HG03575 (cell line): ENCODE measurements at regions not wholly inside any gene's neighbourhood (a gene's known extent, or its start where the extent isn't known, plus 50 kb on each side); places are given as distances from the start of the nearest gene placed in this dataset.

Source experiments
- ATAC-seq: cut with Tn5 transposase; IDR thresholded peaks from one replicate; pipeline ENCODE4 v1.9.1; 2021; ENCODE audit not compliant: unreplicated experiment, insufficient number of reproducible peaks, low FRiP score; ENCODE audit errors: extremely low read depth

GRCh38 chr14:39740454-39740853, 308.2 kb upstream of the FBXO33 start:
- no peak for ATAC-seq

- ATAC-seq, result no peak
Observed at GRCh38 chr14:39739796-39740195, 307.6 kb upstream of the FBXO33 start.

DNA sequence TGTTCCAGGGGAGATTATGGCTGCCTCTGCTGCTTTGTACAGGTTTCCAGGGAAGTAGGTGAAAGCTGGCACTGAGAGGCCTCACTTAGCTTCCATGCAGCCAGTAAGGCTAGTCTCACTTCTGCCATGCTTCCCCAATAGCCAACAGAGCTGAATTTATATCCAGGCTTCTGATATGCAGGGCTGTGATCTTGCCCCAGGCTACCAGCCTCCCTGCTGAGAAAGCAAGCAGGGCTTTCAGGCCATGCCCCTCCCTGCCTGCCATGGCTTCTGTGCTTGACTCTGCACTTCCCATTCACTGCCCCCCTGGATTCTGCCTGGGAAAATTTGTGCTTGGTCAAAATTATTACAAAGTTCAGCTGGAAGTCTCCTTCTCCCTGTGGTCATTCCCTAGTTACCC, 302.1 kb upstream of the FBXO33 start:
- ATAC-seq, result no peak

DNA sequence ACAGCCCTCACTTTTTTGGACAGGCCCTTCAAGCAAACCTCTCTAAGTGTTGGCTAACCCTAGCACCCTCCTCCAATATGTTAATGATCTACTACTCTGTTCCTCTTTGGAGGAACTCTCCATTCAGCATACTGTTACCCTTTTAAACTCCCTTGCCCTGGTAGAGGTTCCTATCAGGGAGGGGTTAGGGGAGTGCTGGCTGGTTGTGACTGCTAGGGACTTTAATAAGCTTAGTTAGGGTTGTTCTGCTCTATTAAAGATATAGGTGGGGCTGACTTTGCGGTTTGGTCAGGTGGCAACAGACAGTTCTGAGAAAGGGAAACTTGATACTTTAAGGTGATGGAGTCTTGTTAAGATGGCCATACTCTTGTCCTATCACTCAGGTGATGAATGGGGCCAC, 301.5 kb upstream of the FBXO33 start:
- ATAC-seq, result no peak

DNA sequence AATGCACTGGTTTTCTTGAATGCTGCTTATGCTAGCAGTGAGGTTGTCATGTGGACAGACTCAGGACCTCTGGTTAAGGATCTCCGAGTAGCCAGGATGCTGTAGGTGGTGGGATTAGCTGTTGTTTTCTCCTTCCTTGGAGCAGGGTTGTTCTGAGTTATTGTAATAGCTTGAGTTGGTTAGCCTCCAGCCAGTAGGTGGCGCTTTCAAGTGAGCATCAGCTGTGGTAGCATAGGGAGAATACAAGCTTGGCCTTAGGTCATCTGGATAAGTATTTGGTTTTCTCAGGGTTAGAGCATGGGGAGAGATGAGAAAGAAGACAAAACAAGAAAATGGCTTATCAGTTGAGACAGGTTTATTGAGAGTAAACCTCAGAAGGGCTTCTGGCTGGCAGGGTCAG, 299.7 kb upstream of the FBXO33 start:
- ATAC-seq, result no peak

DNA sequence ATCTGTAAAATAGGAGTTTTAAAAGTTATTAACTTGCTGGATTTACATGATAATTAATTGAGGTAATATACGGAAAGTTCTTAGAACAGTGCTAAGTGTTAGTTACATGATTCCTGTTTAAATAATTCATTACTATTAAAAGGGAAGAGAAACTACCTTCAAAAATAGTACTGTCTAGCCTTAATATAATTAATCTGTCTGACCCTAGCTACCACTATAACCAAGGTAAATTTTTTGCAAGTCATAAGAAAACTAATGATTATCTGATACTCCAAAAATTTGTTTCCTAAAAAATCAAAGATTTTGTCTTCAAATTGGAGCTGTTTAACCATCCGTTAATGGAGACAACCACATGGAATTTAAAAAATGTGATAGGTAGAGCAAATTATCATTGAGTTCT, 294.3 kb upstream of the FBXO33 start:
- no peak for ATAC-seq

DNA sequence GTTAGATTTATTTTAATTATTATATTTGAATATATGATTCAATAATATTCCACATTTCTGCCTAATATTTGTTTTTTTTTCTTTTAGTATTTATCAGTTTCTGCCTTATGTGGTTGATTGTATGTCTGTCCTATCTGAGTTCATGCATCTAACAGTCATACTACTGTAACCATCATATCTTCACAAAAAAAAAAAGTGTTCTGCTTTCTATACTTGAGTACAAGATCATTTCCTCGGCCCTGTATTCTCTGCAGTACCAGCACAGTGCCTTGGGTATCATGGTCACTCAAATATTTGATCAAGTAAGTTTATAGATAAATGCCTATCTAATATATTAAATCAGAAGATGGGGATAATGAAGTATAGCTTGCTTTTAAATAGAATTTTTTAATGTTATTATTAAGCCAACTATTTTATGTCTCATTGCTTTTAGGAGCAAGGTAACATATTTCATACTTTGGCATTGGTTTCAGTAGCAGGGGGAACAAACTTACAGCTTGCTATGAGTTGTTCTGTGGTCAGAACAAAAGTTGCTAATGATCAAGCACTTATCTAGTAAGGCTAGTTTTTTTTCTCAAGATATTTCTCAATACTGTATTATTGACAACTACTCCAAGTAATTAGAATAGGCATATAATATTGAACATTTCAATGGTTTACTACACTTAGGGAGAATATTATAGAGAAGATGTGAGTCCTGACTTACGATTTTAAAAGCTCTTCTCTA, 290.5 kb upstream of the FBXO33 start:
- ATAC-seq, result no peak

DNA sequence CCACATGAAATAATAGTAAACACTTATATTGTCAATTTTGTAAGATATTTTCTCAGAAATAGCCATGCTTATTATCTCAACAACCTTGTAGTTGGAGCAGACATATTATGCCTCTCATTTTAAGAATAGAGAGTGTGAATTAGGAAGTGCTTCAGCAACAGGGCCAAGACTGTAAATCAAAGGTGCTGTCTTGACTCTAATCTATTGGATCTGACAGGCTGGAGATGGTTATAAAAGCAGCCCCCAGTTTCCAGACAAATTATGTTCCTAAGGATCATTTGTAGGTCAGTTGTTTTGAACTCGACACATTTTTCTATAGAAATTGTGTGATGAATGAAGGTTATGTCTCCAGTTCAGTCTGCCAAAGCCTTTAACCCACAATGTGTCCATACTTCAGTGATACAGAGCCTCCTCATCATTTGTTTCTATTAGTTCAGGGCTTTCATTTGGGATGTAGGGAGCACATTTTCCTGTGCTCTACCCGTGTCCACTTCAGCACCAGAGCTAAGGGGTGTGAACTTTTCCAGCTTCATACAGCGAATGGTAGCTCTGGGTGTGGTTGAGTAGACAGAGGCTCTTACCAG, 284.8 kb upstream of the FBXO33 start:
- no peak for ATAC-seq

- no peak for ATAC-seq
Observed at GRCh38 chr14:39712293-39712999, 280.2 kb upstream of the FBXO33 start.

- ATAC-seq, result no peak
Observed at GRCh38 chr14:39704594-39704993, 272.4 kb upstream of the FBXO33 start.

DNA sequence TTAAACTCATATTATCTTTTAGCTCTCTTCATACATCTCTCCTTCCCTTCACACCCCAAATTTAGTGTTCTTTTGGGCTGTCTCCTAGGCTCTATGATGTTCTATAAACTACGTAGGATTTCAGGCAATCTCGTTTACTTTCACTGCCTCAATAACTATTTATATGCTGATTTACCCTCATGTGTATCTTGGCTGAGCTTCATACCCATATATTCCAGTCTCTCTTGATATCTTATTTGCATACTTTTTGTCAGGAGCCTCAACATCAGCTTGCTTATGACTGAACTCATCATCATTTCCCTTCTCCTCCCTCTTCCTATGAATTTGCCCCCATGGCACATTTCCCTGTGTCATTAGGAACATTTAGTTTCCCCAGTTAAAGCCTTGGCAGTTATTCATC, 262.1 kb upstream of the FBXO33 start:
- no peak for ATAC-seq

- no peak for ATAC-seq
Observed at GRCh38 chr14:39683691-39684260, 251.5 kb upstream of the FBXO33 start.

DNA sequence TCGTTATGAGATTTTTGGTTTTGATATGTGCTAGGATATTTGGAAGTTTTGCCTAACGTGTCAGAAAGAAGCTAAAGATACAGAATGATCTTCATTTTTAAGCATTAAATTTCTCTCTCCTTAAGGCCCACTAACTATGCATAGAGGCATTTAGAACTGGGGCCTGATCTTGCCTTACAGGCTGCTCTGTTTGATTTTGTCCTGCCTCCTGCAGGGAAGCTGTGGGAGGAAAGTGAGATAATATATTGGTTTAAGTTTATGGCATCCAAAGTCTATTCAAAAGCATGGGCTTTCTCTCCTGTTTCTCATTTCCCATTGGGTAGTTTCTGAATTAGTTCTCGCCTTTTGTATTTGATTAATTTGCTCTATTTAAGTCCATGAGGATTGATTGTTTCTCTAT, 250.3 kb upstream of the FBXO33 start:
- no peak for ATAC-seq

- no peak for ATAC-seq
Observed at GRCh38 chr14:39681782-39682399, 249.7 kb upstream of the FBXO33 start.

DNA sequence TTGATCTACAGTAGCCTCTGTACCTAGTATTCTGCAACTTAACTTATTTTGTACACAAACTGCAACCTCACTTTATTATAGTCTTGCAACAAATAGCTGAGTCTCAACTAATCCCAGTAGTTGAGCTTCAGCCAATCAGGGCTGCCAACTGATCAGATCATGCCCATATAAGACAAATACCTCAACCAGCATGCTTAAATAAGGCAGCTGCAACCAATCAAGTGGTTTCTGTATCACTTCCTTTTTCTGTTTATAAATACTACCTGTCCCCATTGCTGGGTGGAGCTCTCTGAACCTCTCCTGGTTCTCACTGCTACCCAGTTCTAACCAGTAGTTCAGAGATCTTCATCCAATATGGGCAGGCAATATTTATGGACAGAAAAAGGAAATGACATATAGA, 248.5 kb upstream of the FBXO33 start:
- ATAC-seq, result peak; percentile 90

- ATAC-seq, result no peak
Observed at GRCh38 chr14:39673734-39674133, 241.5 kb upstream of the FBXO33 start.

DNA sequence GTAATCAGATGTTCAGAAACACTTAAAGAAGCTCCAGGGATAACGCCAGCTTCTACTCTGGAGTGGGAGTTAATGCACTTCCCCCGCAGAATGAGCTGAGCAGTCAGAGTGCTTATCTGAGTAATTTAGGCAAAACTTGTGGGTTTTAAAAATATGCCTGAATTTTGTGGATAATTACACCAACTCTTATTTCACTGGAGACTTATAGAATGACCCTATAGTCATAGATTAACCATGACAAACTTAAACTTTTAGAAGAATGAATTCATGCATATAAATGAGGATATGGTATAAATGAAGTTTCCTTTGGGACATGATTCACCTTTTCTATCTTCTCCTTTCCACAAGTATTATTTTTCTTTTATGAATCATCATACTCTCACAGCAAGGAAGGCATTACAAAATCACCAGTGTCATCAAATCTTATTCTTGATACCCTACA, 241.1 kb upstream of the FBXO33 start:
- ATAC-seq, result no peak

GRCh38 chr14:39668449-39668848, 236.2 kb upstream of the FBXO33 start:
- no peak for ATAC-seq

- ATAC-seq, result no peak
Observed at GRCh38 chr14:39666386-39666785, 234.2 kb upstream of the FBXO33 start.

DNA sequence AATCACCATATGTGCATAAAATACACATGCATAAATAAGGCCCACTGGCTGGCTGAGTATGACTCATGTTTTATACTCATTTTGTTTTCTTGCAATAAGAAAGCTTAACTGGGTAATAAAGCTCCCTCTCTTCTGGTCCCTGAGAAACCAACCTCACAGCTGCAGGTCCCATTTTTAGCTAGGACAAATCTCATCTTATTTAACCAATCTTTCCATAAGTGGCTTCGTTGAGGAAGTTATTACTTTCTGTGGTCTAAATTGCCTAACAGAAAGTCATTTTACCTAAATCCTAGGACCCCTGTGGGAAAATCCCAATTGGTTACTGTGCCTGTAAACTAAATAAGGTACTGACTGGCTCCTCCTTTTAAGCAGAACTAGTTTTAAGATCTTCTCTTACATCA, 232.8 kb upstream of the FBXO33 start:
- no peak for ATAC-seq
